Limb (tissue), 2 donors: ENCODE measurements at regions not wholly inside any gene's neighbourhood (a gene's known extent, or its start where the extent isn't known, plus 50 kb on each side); places are given as distances from the start of the nearest gene placed in this dataset.
"Not testable (repeated sequence)": the region's sequence is repeated elsewhere in the genome, so short reads cannot be mapped to it uniquely, and the experiment has no call there.

Experiments
- DNase-seq, 2 donors: peaks; one replicate each; pipeline ENCODE4 v3.0.0-alpha.2; 2016; ENCODE audit errors: extremely low spot score in 2 of 2

DNA sequence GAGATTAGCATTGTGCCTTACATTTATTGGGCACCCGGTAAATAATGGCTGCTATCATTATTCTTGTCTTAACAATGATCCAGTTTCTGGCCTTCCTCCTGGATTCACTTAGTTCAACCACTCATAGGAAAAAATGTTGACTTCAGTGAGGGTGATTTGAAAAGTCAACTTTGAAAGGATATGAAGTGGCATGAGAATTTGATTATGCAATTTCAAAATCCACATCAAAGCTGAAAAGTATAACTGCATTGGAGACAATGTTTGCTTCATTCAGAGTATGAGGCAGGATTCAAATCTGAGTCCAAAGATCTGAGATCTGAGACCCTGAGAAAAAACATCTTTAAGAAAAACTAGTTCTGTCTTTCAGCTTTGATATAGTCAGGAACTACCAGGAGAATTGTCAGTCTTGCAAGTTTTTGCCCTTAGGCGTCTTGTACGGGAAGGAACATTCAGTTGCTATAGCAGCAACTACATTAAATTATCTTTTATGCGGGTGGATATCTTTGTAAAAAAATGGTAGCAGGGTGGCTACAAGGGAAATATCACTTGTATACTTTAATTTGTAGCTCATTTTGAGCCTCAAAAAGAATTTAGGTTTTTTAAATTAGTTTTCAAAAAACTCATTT, 587.5 kb upstream of the LCORL start:
- no peak for DNase-seq

DNA sequence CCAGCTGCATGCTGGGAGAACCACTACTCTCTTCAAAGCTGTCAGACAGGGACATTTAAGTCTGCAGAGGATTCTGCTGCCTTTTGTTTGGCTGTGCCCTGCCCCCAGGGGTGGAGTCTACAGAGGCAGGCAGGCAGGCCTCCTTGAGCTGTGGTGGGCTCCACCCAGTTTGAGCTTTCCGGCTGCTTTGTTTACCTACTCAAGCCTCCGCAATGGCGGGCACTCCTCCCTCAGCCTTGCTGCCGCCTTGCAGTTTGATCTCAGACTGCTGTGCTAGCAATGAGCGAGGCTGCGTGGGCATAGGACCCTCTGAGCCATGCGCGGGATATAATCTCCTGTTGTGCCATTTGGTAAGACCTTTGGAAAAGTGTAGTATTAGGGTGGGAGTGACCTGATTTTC, 581.1 kb upstream of the LCORL start:
- not testable (repeated sequence) for DNase-seq

DNA sequence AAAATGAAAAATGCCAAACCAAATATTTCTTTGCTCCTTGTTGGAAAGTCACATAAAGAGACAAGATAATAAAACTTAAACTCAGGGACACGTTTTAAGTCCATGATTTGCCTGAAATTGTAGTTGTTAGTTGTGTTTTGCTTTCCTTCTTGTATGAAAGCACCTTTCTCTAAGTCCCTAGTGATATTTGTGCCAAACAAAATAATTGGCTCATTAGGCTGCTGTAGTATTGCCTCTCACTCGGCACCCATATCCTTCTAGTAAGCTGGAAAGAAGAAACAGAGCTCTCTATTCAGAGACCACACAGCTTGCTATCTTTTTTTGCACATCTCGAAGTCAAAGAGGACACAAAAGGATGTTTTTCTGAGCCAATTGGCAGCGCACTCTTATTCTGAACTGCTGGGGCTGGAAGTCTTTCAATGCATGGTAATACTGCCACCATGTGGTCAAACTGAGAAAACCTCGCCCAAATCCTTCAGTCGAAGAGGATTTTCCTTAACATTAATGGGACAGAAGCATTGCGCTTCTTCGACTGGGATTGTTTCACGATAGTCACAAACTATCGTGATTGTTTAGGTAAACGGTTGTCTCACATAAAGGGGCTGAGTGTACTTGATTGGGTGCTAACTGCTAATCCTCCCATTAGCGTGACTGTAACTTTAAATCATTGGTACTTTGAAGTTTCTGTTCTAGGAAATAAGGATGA, 571.9 kb upstream of the LCORL start:
- peak; percentile 74 to 87 for DNase-seq

DNA sequence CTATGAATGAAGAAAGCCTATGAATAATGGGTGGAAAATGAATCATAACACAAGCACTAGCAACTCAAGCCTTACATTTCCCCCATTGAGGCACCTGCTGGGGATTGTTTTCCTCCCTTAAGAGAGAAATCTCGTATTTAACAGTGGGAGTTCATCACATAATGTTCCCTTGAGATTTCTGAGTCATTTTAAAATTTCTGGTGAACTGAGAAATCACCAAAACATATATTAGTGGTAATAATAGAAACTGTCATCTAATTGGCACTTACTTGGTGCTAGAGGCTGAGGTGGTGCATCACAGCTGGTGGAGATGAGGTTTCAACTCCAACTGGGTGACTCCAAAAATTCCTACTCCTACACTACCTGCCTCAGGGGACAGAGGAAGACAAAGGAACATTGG, 561.3 kb upstream of the LCORL start:
- no peak for DNase-seq

DNA sequence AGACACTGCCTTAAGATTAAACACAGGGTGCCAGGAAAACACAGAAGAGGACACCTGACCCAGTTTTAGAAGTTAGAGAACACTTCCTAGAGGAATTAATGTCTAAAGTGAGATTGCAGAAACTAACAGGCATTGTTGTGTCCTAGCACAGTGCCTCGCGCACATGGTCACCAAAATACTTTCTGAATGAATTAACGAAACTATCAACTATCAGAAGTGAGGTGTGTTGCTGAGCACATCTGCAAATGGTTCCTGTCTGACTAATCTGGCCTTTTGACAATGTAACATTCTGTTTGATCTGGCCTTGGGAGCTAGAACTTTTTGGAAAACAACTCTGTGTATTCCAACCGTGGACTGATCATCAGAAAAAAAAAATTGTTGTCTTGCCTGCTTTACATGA, 556.8 kb upstream of the LCORL start:
- DNase-seq, result no peak

- no peak for DNase-seq
Measured at GRCh38 chr4:18572481-18572880, 550.9 kb upstream of the LCORL start.

- DNase-seq, result no peak
Measured at GRCh38 chr4:18571301-18571761, 549.8 kb upstream of the LCORL start.

DNA sequence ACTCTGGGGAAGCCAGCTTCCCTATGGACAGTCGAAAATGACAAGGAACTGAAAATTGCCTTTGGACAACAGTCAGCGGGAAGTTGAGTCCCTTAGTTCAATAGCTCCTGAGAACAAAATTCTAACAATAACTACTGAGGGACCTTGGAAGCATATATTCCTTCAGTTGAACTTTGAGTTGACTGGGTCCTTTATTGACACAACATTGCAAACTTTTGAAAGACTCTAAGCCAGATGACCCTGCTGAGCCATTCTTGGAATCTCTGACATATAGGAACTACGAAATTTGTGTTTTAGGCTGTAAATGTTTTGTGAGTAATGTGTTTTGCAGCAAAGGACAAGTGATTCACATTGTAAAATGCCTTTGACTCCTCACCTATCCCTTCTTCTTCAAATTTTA, 548.8 kb upstream of the LCORL start:
- DNase-seq, result no peak

- DNase-seq, result no peak
Measured at GRCh38 chr4:18568600-18568999, 547.0 kb upstream of the LCORL start.

GRCh38 chr4:18566970-18567799, 545.6 kb upstream of the LCORL start:
- no peak for DNase-seq

DNA sequence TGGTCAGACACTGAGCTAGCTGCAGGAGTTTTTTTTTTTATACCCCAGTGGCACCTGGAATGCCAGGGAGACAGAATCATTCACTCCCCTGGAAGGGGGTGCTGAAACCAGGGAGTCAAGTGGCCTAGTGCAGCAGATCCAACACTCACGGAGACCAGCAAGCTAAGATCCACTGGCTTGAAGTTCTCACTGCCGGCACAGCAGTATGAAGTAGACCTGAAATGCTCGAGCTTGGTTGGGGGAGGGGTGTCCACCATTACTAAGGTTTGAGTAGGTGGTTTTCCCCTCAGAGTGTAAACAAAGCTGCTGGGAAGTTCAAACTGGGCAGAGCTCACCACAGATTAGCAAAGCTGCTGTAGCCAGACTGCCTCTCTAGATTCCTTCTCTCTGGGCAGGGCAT, 537.9 kb upstream of the LCORL start:
- DNase-seq, result no peak

- DNase-seq, result no peak
Measured at GRCh38 chr4:18556402-18556801, 534.8 kb upstream of the LCORL start.

DNA sequence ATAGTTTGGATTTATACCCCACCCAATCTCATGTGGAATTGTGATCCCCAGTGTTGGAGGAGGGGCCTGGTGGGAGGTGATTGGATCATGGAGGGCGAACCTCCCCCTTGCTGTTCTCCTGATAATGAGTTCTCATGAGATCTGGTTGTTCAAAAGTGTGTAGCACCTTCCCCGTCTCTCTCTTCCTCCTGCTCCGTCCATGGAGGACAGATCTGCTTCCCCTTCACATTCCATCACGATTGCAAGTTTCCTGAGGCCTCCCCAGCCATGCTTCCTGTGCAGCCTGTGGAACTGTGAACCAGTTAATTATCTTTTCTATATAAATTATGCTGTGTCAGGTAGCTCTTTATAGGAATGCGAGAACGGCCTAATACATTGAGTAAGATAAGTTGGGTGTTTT, 518.8 kb upstream of the LCORL start:
- DNase-seq, result no peak

DNA sequence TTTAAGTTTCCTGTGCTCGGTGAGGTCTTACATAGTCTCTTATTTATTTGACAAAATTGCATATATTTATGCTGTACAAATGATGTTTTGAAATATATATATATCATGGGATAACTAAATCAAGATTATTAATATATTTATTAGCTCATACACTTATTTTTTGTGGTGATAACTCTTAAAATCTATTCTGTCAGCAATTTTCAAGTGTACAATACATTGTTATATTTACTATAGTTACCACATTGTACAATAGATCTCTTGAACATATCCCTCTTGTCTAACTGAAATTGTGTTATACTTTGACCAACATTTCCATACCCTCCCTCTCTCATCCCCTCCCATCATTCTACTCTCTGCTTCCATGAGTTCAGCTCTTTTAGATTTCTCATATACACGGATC, 516.6 kb upstream of the LCORL start:
- no peak for DNase-seq

DNA sequence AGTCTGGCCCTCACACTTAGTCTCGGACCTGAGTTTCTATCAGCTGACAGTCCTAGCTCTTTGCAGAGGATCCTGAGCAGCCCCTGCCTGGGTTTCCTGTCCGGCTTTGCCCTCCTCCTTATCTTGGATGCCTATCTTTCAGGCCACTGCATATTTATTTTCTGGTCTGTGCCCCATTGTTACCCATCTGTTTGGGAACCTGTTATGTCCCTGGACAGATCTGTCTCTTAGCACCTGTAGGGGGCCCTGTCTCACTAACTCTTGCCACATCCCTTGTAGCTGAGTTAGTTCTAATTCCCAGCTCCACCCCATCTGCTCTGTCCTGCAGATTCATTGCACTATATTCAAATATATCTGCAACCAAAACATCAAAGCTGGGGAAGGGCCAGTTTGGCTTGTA, 514.9 kb upstream of the LCORL start:
- DNase-seq, result no peak

GRCh38 chr4:18535948-18536347, 514.4 kb upstream of the LCORL start:
- DNase-seq, result no peak

- no peak for DNase-seq
Measured at GRCh38 chr4:18533262-18533775, 511.8 kb upstream of the LCORL start.

DNA sequence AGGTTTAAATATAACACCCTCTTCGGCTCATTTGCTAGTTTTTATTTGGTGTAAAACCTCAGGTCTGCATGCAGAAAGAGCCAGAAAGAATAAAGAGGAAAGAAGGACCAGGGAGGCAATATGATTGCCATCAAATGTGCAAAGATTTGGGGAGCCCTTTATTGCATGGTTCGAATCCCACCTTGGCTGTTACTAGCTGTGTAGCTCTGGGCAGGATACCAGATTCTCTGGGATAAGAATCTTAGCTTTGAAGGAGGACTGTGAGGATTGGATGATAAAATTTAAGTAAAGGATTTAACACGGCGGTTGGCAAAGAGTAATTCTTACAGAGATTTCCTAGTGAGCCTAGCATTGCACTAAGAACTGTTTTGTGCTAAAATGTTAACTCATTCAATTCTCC, 510.2 kb upstream of the LCORL start:
- no peak for DNase-seq

DNA sequence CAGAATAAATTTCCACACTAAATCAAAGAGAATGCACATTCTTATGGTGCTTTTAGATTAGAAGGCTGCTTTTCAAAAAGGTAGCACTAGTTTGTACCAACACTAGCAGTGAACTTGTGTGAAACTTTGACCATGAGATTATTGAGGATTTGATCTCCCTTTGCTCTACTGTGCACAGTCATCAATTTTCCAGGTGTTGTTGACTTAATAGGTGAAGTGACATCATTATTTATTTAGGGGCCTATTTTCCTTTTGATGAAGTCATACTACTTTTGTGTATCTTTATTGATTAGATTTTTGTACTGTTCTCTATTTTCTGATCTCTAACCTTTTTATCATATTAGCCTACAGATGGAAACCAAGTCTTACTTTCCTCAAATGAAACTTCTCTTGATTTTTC, 507.9 kb upstream of the LCORL start:
- no peak for DNase-seq

DNA sequence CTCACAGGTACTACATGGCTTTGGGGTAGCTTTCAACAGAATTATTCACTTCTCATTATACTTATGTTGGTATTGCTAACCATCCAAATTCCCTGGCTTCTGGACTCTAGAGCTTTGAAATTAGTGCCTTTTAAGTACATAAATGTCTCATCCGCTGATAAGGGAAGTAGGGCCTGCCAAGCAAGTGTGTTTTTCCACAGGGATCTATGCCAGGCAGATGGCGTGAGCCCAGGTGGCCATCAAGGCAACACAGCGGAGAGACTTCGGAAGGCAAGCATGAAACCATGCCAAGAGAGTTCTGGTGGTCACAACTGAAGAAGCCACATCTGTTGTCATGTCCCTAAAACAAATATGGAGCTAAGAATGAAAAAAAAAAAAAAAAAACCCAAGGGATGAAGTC, 503.1 kb upstream of the LCORL start:
- no peak for DNase-seq

GRCh38 chr4:18518098-18518497, 496.5 kb upstream of the LCORL start:
- DNase-seq, result no peak

DNA sequence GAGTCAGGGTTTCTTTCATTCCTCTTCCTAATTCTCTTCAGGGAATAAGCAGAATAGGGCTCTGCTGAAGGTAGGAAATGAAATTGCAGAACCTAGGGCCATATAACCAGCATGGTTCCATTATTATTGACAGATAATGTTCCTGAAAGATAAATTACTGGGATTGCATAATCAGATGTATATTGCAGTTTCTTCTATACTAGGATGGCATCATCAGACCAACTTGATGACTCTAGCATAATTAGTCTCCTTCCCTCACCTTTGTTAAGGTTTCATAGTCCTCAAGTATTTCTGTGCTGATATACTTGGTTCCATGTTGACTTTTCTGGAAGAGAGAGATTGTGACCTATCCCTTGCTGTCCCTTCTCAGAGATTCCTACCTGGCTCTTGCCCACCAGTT, 492.3 kb upstream of the LCORL start:
- DNase-seq, result no peak
